ENCODE measurements at regions not wholly inside any gene's neighbourhood (a gene's known extent, or its start where the extent isn't known, plus 50 kb on each side); places are given as distances from the start of the nearest gene placed in this dataset.

- TF ChIP-seq CTCF (IDR thresholded peaks at IDR 0.05) (no peak), POLR2A (IDR thresholded peaks at IDR 0.05) (no peak)
These were observed 143.3 kb downstream of the MRPS6 start for GRCh38 chr21:34216718-34217032.
